Activated T-cell treated with anti-CD3 and anti-CD28 coated beads for 48 hours (primary cell): ENCODE measurements at regions not wholly inside any gene's neighbourhood (a gene's known extent, or its start where the extent isn't known, plus 50 kb on each side); places are given as distances from the start of the nearest gene placed in this dataset.
"Not testable (repeated sequence)": the region's sequence is repeated elsewhere in the genome, so short reads cannot be mapped to it uniquely, and the experiment has no call there.

Experiments used
- DNase-seq: peaks from one replicate; pipeline ENCODE4 v3.0.0-alpha.2; 2020; ENCODE audit warnings: low read depth

GRCh38 chr6:10343320-10343719 lies 71.6 kb downstream of the TFAP2A start:
- no peak for DNase-seq

GRCh38 chr6:10341605-10342004 lies 73.3 kb downstream of the TFAP2A start:
- DNase-seq = no peak

GRCh38 chr6:10338151-10338550 lies 76.7 kb downstream of the TFAP2A start:
- DNase-seq = no peak

GRCh38 chr6:10337376-10337775 lies 77.5 kb downstream of the TFAP2A start:
- DNase-seq = not testable (repeated sequence)

GRCh38 chr6:10332111-10332510 lies 82.8 kb downstream of the TFAP2A start:
- no peak for DNase-seq

GRCh38 chr6:10331334-10331968 lies 83.4 kb downstream of the TFAP2A start:
- DNase-seq = no peak

- no peak for DNase-seq
Observed at GRCh38 chr6:10330515-10330914, 84.4 kb downstream of the TFAP2A start.

- no peak for DNase-seq
Observed at GRCh38 chr6:10323018-10323417, 91.9 kb downstream of the TFAP2A start.

GRCh38 chr6:10320291-10320690 lies 94.6 kb downstream of the TFAP2A start:
- DNase-seq = no peak

GRCh38 chr6:10316373-10316721 lies 98.5 kb downstream of the TFAP2A start:
- DNase-seq = no peak

GRCh38 chr6:10315658-10316372 lies 99.1 kb downstream of the TFAP2A start:
- no peak for DNase-seq

- no peak for DNase-seq
Observed at GRCh38 chr6:10315034-10315433, 99.8 kb downstream of the TFAP2A start.

GRCh38 chr6:10314163-10314955 lies 100.5 kb downstream of the TFAP2A start:
- no peak for DNase-seq

- DNase-seq = no peak
Observed at GRCh38 chr6:10313799-10314162, 101.1 kb downstream of the TFAP2A start.

- DNase-seq = no peak
Observed at GRCh38 chr6:10312445-10312844, 102.4 kb downstream of the TFAP2A start.

GRCh38 chr6:10311546-10312405 lies 103.1 kb downstream of the TFAP2A start:
- not testable (repeated sequence) for DNase-seq

GRCh38 chr6:10310826-10311225 lies 104.0 kb downstream of the TFAP2A start:
- DNase-seq = no peak

GRCh38 chr6:10310330-10310653 lies 104.6 kb downstream of the TFAP2A start:
- no peak for DNase-seq

GRCh38 chr6:10309457-10310329 lies 105.2 kb downstream of the TFAP2A start:
- no peak for DNase-seq

- DNase-seq = no peak
Observed at GRCh38 chr6:10307476-10307875, 107.4 kb downstream of the TFAP2A start.

GRCh38 chr6:10307028-10307427 lies 107.8 kb downstream of the TFAP2A start:
- DNase-seq = no peak
